ENCODE measurements at regions not wholly inside any gene's neighbourhood (a gene's known extent, or its start where the extent isn't known, plus 50 kb on each side); places are given as distances from the start of the nearest gene placed in this dataset.

DNA sequence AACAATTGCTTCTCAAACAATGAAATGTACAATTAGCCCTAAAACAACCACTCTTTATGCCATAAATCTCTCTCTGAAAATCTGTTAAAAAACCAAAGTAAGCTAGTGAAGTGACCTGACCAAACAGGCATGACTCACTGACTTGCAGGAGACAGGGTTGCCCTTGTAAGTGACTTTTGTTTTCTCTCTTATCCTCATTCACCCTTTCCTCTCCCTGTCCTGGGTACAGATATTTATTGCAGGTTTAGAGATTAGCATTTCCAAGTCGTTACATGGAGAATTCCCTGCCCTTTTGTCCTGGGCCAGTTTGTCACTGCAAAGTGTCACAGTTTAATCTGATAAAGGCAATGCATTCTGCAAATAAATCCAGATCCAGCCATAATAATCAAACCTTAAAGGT is 484.2 kb downstream of the IRX1 start:
- DNase-seq (ENCODE audit: low spot score), result no peak

DNA sequence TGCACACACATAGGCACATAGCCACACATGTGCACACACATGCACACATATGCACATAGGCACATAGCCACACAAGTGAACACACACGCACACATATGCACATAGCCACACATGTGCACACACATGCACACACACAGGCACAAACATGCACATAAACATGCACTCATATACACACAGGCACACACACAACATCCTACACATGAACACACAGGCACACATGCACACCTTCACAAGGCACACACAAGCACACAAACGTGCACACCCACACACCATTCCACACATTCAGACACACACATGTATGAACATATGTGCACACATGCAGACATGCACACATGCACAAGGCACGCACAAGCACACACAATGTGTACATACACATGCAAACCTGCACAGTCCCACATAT is 484.7 kb downstream of the IRX1 start:
- DNase-seq (ENCODE audit: low spot score), result no peak

DNA sequence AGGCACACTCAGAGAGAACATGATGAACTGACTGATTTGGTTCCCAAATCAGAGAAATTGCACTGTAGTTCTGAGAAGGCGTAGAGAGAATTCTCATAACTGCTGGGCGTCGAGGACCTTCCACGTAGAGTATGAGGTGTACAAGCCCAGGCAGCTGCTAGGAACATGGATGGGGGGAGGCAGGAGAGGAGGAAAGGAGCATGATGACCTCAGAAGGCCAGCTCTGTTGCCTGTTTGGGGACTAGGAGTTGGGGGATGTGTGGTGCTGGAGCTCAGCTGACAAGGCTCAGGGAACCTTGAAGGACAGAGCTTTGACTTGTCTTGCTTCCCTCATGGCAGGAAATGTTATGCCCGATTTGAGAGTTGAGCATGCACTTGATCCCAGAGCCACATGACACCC is 485.4 kb downstream of the IRX1 start:
- no peak for DNase-seq (ENCODE audit: low spot score)

DNA sequence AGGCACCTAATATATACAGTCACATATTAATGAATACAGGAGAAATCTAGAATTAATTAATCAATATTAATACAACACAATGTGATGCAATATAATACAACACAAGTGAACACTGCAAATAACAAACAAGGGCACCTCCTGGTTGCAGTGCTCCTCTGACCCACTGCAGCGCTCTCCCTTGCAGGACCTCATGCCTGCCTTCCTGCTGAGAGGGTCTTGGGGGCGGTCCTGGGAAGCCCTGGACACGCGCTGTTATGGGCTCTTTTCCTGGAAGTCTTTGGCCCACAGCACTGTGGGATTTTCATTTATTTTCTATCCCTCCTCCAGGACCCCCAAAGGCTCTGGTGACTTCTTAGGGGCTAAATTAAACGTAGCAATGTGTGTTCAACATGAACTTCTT is 485.8 kb downstream of the IRX1 start:
- DNase-seq (ENCODE audit: low spot score), result no peak

DNA sequence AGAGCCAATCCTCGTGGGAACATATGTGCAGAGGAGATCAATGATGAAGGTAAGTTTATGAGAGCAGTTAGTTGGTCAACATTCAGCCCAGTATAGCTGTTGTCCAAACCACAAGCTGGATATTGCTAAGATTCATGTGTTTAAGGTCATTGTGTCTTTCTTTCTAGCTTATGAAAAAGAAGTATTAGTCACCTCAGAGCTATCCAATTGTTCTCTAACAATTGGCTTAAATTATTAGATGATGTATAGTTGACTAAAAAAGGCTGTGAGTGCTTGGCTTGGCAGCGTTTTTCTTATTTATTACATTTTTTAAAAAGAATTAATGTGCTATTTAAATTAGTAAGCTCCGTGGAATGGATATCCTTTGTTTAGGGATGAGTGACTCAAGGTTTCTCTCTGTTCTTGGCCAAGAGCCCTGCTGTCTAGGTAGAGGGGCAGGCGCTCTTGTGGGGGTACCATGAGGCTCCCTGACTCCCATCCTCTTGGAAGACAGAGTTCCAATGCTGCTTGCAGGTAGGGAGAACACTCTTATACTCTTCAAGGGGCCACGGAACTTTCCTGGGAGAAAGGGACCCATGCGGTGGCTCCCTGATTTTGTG is 487.4 kb downstream of the IRX1 start:
- DNase-seq (ENCODE audit: low spot score), result no peak

DNA sequence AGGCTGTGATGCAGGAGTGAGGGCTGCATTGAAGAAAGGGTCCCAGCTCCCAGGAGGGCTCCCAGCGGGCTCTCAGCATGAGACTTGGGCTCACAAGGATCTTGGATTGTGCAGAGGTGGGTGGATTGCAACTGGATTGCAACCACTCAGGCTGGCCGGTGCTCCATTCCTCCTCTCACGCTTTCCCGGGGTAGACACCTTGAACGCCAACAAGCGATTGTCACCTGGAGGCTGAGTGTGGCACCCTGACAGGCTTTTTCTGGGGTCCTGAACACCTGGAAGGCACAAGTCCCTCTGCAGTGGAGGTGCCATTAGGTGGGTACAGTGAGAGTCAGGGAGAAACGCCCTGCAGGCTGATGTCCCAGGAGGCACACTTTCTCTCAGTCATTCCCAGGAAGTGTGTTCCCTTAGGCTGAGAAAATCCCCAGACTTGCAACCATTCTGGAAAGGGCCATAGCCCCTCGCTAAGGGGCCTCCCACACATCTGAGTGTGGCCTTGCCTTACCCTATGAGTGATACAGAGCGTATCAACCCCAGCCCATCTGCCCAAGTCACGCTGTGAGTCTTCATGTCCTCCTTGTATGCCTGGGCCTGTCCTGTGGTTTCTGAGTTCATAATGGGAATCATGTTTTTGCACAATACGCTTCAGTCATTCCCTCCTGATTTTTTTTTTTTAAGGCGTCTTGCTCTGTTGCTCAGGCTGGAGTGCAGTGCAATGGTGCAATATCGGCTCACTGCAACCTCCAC is 488.1 kb downstream of the IRX1 start:
- no peak for DNase-seq (ENCODE audit: low spot score)

DNA sequence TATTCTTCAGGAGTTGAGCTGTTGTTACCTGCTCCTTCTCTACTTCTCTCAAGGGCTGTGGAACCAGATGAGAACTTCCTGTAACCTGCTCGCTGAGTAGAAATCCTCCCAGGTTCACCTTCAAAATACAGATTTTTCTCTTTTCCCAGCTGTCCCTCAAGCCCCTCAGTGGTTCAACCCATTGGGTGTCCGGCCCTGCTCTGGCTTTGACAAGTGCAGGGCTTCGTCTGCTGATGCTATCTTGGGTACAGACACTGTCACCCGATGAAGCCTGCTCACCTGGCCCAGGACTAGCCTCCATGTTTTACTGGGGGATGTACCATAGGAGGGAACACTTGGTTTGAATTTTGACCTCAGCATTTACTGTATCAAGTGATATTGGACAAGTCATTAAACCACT is 490.4 kb downstream of the IRX1 start:
- no peak for DNase-seq (ENCODE audit: low spot score)

DNA sequence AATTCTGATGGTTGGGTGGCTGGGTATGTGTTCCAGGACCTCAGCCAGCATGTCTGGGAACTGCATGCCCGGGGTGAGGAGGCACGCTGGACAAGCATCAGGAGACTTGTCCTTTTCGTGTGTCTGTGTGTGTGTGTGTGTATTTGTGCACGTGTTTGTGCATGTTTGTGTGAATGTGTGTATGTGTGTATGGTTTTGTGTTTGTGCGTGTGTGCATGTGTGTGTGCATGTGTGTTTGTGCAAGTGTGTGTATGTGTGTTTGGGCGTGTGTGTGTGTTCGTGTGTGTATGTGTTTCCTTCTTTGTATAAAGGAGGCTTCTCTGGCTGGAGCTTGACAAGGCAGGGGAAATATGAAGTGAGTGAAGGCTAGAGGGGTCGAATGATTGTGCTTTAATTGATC is 491.5 kb downstream of the IRX1 start:
- no peak for DNase-seq (ENCODE audit: low spot score)

DNA sequence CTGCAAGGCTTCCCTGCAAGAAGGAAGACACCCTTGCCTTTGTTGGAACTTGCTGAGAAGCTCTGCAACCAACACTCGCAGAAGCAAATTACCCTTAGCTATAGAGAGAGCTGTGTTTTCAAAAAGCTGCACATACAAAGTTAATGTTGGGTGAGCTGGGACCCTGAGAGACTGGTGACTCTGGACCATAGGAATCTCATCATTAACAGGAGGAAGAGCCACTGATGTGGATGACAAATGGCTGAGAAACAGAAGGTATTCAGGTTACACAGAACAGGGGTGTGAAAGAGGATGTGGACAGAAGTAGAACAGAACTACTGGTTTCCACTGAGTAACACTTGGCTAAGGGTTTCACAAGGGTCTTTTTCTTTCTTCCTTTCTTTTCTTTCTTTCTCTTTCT is 493.5 kb downstream of the IRX1 start:
- no peak for DNase-seq (ENCODE audit: low spot score)

DNA sequence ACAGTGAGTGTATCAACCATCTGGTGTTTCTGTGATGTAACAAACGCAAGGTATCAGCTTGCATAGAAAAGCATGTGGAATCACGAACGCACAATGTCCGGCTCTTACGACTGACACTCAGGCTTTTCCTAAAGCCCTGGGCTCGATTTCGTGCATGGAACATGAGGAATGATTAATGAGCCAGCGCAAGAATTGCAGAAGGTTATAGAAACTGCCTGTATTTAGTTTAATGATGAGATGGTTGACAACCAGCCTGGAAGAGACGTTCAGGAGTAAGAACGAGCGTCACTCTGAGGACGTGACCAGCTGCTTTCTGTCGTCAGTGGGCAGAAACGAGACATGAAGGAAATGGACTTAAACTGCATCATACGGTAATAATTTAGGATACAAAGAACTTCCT is 497.6 kb downstream of the IRX1 start:
- no peak for DNase-seq (ENCODE audit: low spot score)

DNA sequence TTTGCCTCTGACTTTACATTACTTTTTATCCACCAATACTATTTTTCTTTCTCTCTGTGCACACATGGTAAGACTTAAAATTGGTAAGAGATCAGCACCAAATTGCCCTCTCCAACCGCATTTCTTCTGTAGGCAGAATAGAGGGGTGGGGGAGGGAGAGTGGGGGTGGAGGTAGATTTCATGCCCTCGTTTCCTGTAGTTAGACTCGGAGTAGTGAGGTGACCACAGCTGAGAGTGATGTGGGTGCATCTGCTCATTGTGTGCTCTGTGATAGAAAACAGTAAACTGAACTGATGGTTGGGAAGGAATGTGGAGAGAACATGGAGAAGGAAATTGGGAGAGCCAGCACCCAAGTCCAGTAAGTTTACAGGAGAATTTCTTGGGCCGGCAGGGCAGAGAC is 498.3 kb downstream of the IRX1 start:
- DNase-seq (ENCODE audit: low spot score), result no peak

DNA sequence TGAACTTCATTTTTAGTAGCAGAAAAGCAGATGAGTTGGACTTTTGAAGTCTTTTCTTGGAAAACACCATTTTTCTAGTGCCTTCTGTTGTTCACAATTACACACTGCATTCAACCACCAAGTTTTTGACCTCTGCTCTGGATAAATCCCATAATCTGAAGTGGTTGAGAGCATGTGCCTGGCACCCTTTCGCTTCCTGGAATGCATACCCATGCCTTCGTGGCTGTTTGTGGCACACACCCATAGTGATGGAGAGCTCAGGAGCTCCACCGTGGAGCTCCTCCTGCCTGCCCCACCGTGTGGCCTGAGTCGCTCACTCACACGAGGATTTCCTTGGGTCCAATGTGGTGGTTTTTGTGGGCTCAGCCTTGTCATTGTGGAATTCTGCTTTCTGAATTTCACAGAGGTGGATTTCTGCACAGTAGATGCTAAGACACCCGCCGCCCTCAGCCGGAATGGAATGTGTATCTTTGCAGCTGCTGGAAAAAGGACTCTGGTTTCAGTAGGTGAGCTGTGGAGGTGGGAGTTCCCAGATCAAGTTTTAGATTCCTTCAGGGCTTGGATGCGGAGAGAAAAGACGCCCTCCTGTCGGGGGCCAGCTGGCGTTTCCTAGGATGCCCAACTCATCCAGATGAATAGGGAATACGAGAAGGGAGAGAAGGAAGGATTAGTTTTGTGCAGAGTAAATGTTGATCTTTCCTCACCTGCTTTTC is 500.4 kb downstream of the IRX1 start:
- DNase-seq (ENCODE audit: low spot score), result no peak

DNA sequence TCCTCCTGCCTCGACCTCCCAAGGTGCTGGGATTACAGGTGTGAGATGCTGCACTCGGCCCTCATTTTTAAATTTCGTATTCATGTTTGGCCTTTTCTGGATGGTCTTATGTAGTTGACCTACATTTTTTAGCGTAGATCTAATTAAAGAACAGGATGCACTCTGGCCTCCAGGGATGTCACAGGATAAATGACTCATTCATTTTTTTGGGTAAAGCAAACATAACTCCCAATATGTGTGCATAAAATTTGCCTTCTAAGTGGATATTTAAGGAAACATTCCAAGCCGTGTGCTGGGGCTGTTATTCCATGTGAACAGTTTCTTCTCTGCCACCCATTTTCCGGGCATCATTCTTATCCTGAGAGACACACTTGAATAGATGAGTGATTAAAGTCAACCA is 501.6 kb downstream of the IRX1 start:
- DNase-seq (ENCODE audit: low spot score), result no peak

DNA sequence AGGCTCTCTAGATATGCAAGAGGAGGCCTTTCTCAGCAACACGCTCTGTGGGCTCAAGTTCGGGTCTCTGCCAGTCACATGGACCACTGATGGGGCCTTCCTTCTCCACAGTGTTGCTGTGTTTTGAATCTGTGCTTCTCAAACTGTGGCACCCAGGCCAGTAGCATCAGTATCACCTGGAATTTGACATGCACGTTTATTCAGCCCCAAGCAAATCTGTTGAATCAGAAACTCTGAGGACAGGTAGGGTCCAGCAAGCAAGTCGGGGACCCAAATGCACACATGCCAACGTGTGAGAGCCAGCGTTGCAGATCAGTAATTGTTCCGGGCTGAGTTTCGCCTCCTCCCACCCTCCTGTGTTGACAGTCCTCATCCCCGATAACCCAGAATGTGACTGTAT is 502.6 kb downstream of the IRX1 start:
- no peak for DNase-seq (ENCODE audit: low spot score)

DNA sequence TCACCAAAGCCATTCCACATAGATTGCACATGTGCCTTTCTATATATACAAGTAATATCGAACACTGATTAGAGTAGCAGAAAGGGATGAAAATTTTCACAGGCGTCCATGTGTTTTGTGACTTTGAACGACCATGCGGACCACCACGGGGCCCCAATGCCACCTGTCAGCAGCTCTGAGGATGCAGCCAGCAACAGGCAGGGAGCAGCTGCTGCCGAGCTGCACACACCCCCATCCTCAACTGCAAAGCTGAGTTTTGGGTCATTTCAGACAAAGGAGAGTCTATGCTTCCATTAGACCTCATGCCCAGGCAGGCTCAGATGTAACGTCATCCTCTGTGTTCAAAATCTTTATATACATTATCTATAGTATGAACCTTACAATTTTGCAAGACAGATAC is 503.8 kb downstream of the IRX1 start:
- no peak for DNase-seq (ENCODE audit: low spot score)

DNA sequence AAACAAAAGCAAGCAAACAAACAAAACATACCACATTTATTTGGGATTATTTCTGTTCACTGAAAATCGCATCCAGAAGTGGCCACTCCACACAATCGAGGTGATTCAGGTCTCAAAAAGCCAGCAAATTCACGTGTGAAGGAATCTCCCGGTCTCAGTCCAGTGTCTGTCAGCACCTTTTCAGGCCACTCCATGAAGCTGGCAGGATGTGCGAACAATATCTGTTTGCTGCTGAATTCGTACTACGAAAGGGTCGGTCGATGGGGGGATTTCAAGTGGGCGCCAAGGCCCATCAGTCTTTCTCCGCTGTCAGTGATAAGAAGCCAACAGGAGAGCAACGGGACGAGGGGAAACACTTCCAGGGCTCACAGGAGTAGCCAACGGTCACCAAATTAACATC is 505.1 kb downstream of the IRX1 start:
- DNase-seq (ENCODE audit: low spot score), result no peak

DNA sequence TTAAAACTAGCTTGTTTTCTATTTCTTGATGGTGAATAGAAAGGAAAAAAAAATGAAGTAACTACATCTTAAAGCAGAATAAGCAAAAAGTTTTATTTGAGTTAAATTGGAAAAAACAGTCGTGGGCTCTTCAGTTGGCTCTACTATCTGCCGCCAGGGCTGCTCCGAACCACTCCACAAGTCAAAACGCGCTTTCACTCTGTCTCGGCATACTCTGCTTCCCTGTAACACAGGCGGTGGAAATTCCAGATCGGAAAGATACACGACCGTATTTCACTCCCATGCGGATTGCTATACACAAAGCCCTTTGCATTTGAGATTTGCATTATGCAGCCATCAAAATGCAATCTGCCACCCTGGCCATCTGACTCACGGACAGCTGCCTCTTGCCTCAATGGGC is 505.6 kb downstream of the IRX1 start:
- no peak for DNase-seq (ENCODE audit: low spot score)

DNA sequence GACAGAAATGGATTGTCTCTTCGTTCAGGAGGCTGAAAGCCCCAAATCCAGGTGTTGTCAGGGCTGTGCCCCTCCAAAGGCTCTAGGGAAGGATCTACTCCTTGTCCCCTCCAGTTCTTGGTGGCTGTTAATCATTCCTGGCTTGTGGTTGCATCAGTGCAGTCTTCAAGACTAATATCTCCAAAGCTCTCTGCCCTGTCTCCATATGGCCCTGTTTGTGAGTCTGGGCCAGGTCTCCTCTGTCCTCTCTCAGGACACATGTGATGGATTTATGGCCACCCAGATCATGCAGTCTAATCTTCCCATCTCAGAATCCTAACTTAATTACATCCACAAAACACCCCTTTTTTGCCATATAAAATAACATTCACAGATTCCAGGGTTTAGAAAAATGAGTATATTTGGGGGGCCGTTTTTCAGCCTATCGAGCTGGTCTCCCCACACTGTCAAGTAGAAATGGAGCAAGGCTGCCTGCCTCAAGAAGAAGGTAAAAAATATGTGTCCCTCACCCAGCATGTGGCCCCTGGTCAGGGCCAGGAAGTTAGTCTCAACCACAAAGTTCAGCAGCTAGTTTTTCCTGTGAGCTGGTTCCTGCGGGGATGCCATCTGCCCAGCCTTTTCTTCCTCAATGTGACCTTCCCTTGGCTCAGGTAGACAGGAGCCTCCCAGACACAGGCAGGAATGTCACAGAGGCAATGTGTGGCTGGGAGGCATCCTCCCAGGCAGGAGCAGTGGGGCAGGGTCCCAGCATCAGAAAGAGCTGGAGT is 509.4 kb downstream of the IRX1 start:
- no peak for DNase-seq (ENCODE audit: low spot score)

DNA sequence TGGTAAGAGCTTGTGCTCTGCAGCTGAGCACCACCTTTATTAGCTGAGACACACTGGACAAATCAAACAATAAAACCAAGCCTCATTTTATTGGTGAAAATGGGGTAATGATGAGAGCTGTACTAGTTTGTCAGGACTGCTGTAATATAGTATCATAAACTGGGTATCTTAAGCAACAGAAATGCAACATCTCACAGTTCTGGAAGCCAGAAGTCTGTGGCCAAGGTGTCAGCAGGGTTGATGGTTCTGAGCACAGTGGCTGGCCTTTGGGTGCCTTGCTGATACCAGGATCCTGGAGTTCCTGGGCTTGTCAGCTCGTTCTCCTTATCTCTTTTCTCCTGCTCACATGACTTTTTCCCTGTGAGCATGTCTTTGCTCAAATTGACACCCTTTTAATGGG is 513.1 kb downstream of the IRX1 start:
- DNase-seq (ENCODE audit: low spot score), result no peak

DNA sequence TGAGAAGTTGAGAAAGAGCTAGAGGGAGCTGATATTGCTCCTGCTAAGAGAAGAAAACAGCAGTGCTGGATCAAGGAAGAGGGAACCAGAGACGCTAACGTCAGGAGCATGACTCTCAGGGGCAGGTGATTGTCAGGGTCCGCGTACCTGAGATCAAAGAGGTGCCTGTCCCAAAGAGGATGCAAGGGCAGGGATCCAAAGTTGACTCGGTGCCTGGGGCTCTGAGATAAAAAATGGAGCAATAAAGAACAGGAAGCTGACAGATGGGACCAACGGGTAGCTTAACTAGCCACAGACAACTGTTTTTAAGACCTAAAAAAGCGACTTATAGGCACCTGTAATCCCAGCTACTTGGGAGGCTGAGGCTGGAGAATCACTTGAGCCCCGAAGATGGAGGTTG is 517.8 kb downstream of the IRX1 start:
- DNase-seq (ENCODE audit: low spot score), result no peak

DNA sequence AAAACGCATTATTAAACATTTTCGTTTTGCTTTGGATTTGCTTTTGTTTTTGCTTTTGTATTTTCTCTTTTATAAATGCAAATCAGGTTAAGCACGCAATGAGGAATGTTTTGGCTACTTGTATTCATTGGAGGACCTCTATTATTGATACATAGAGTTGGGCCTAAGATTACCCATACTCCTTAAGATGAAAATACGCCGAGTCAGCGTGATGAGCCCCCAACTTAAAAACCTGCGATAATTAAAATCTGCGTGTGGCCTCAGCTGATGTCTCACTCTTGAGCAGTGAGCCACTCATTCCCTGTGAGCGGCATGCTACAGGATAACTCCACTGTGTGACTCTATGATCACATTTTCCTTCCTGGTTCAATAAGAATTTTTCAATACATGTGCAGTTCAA is 518.3 kb downstream of the IRX1 start:
- DNase-seq (ENCODE audit: low spot score), result no peak

DNA sequence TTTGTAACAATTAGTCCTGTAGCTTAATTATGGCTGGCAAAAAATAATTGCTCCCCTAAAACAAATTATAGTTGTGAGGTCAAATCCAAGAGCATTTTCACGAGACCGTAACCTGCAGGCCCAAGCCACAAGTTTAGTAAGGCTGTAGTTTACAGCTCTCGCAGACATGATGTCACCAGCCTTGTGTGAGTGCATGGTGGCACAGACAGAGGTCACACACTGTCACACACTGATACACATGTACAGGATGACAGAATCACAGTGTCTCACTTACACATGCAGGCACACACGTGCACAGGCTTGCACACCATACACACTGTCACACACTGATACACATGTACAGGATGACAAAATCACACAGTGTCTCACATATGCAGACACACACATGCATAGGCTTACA is 518.8 kb downstream of the IRX1 start:
- DNase-seq (ENCODE audit: low spot score), result no peak

DNA sequence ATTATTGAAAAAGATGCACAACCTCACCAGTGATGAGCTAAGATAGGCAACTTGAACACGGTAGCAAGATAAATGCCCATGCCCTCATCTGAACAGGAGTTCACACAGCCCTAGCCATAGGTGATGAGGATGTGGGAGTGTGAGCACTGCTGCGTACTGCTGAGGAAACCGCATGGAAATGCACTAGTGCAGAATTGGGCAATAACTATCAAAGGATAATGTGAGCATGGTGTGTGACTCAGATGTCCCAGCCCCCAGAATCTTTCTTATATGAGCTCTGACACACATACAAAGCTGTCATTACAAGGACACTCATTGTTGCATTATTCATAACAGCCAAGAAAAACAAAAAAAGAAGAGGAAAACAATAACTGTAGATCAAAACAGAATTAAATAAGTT is 521.2 kb downstream of the IRX1 start:
- no peak for DNase-seq (ENCODE audit: low spot score)

Measured in pons (tissue), 1 donor.